Pancreas (tissue), 10 donors: ENCODE measurements at regions not wholly inside any gene's neighbourhood (a gene's known extent, or its start where the extent isn't known, plus 50 kb on each side); places are given as distances from the start of the nearest gene placed in this dataset.

ENCODE experiments used
- ATAC-seq, 4 donors: fragments of 200-7000 bp; cut with Tn5 transposase; one replicate each; pipeline versions ENCODE4 v1.8.0 to v1.9.1; 2020; ENCODE audit warnings: mild to moderate bottlenecking in 4 of 4, moderate library complexity in 4 of 4
- DNase-seq, 6 donors: peaks; one replicate each; pipeline ENCODE4 v3.0.0-alpha.2; 2020
- FAIRE-seq: peaks from 2 replicates; lab custom pipeline; 2012; peaks lifted over from hg19 to GRCh38; lab: Jason Lieb, UNC
- H3K27ac ChIP-seq, 4 donors: fragments of 200-600 bp; sonication (generic); 1 replicate in 3 of 4; 2 replicates in 1 of 4; pipeline versions ENCODE4 v1.5.0 to v1.8.0; 2020
- H3K27me3 ChIP-seq, 4 donors: fragments of 200-600 bp; one replicate each; pipeline ENCODE4 v1.8.0; 2021
- H3K36me3 ChIP-seq, 3 donors: fragments of 200-600 bp; sonication (generic) in 1 of 3; one replicate each; pipeline versions ENCODE4 v1.5.0 to v1.8.0; 2020 to 2021
- H3K4me1 ChIP-seq, 3 donors: fragments of 200-600 bp; one replicate each; pipeline ENCODE4 v1.8.0; 2021
- H3K4me3 ChIP-seq, 4 donors: fragments of 200-600 bp; sonication (generic) in 2 of 4; one replicate each; pipeline versions ENCODE4 v1.5.0 to v1.8.0; 2020 to 2021
- H3K9me3 ChIP-seq, 4 donors: fragments of 200-600 bp; one replicate each; pipeline ENCODE4 v1.8.0; 2021
- WGBS, 2 donors: extraction: QIAGEN DNeasy Blood & Tissue Kit; methylation state at CpG; one replicate each; pipeline ENCODE4 v1.1.7; 2013; 5-methylcytosine and 5-hydroxymethylcytosine counted together
- intact Hi-C, 3 donors: fragments of 100-400 bp; cut with DNase I; formaldehyde crosslinking; loops; one replicate each; pipeline versions ENCODE4 v1.11.1 to v1.14.2; 2022
- TF ChIP-seq, protein P1 (sequence below), 4 donors: fragments of 200-600 bp; sonication (generic) in 3 of 4; IDR thresholded peaks; one replicate each; pipeline versions ENCODE4 v1.5.0 to v1.8.0; 2021; ENCODE audit warnings: antibody characterized with exemption in 4 of 4
- donor health status: healthy with polysubstance abuse.
- donor health status: DM: no; HTN: no; CAD: no; lungs with moderate emphysema.
- donor health status: DM: no; HTN: no; CAD: no.
- donor health status: control.
- donor health status: control.
- donor health status: Bipolar disorder and iron deficiency.
- donor health status: DM: yes; HTN: yes; CAD: no.
- donor health status: DM: no; HTN: no; CAD: no.
- donor health status: DM: no; HTN: no; CAD: no.
- donor health status: DM: yes; HTN: yes; CAD: no.

DNA sequence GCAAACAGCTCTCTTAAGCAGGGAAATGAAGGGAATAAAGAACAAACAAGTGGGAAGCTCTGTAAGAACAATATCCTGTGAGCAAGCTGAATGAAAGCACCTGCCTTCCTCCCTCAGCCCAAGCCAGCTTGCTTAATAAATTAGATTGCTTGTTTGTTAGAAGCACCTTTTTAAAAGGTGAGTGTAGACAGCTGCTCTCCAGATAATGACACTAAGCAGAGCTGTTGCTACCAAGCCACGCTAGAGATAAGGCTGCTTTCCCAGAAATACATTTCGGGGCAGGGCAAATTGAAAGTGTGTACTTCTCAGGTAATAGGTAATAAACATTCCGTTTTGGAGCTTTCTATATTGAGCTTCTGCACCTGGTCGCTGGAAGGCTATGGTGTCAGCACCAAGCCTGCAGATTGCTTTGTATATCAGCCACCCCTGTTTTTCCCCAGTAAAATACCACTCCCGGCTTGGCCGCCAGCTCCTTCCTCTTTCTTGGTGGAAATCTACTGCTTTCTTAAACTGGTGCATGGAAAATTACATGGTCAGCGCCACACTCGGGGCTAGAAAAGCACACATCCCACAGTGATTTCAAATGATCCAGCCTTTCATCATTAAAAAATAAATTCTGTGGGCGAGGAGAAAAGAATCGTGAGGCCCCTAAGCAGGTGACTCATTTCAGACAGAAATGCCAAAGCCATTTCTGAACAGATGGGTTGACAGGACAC, 151.3 kb downstream of the ETS2 start:
- DNase-seq: peak in 1 of 6 donors; percentile 33
- no peak for FAIRE-seq
- intact Hi-C loops: no loop called here
- Histone ChIP-seq H3K4me1 (peaks cover 0 to 9% (median 0%) of the 10 kb centered on the region in 3 donors), H3K27ac (peak overlapping the region in 2 of 4 donors; percentile 33 to 48), H3K4me3 (no peak overlapping the region), H3K36me3 (no peaks in the 10 kb centered on the region), H3K9me3 (no peaks in the 10 kb centered on the region), H3K27me3 (no peaks in the 10 kb centered on the region)
- TF ChIP-seq, protein P1, sequence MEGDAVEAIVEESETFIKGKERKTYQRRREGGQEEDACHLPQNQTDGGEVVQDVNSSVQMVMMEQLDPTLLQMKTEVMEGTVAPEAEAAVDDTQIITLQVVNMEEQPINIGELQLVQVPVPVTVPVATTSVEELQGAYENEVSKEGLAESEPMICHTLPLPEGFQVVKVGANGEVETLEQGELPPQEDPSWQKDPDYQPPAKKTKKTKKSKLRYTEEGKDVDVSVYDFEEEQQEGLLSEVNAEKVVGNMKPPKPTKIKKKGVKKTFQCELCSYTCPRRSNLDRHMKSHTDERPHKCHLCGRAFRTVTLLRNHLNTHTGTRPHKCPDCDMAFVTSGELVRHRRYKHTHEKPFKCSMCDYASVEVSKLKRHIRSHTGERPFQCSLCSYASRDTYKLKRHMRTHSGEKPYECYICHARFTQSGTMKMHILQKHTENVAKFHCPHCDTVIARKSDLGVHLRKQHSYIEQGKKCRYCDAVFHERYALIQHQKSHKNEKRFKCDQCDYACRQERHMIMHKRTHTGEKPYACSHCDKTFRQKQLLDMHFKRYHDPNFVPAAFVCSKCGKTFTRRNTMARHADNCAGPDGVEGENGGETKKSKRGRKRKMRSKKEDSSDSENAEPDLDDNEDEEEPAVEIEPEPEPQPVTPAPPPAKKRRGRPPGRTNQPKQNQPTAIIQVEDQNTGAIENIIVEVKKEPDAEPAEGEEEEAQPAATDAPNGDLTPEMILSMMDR (IDR thresholded peaks at IDR 0.05): no peak
- WGBS, 2 donors: 32 to 34% methylated on average over 10 of the region's 10 CpGs
- ATAC-seq: peak; percentile 32 to 81 (median 69)

DNA sequence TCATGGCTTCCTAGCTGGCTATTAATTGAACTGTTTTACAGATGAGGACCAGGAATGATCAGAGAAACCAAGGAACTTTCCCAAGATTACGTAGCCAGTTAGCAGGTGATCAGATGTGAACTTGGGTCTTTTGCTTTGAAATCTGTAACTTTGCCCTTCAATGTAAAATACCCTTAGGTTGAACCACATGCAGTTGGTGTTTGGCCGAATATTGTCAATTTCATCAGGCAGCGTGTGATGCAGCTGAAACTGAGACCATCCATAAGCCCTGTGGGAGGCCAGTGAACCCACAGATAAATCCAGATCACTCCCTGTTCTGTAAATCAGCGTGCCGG, 150.8 kb downstream of the ETS2 start:
- Histone ChIP-seq H3K36me3 (no peaks in the 10 kb centered on the region), H3K27ac (peak overlapping the region in 2 of 4 donors; percentile 33 to 48), H3K4me3 (no peak overlapping the region), H3K4me1 (peaks cover 0 to 9% (median 0%) of the 10 kb centered on the region in 3 donors), H3K27me3 (no peaks in the 10 kb centered on the region), H3K9me3 (no peaks in the 10 kb centered on the region)
- no peak for ATAC-seq
- intact Hi-C loops: no loop called here
- no peak for FAIRE-seq
- TF ChIP-seq, protein P1 (IDR thresholded peaks at IDR 0.05): no peak
- WGBS, 2 donors: 44 to 49% methylated on average over 5 of the region's 5 CpGs
- DNase-seq: no peak

DNA sequence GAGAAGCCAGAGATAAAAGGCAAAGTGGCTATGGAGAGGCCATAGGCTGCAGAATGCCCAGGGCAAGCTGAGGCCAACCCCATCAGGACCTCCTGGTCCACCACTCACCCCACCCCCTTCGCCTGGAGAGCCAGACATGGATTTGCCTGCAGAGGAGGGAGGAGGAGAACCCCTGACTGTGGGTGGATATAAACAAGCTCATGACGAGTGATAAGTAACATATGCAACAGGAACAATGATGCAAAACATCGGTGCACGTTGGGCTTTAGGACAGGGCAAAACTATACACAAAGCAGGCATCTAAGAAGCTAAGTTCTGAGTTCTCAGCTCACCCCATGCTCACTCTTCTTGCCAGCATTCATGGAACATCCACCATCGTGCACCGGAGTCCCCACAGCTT, 150.3 kb downstream of the ETS2 start:
- Histone ChIP-seq H3K4me1 (peaks cover 0 to 9% (median 0%) of the 10 kb centered on the region in 3 donors), H3K4me3 (no peak overlapping the region), H3K27me3 (no peaks in the 10 kb centered on the region), H3K27ac (no peak overlapping the region), H3K9me3 (no peaks in the 10 kb centered on the region), H3K36me3 (no peaks in the 10 kb centered on the region)
- ATAC-seq (no peak), FAIRE-seq (no peak), DNase-seq (no peak)
- intact Hi-C loops: no loop called here
- WGBS, 2 donors: 81 to 83% methylated on average over 6 of the region's 6 CpGs
- TF ChIP-seq, protein P1 (IDR thresholded peaks at IDR 0.05): no peak

DNA sequence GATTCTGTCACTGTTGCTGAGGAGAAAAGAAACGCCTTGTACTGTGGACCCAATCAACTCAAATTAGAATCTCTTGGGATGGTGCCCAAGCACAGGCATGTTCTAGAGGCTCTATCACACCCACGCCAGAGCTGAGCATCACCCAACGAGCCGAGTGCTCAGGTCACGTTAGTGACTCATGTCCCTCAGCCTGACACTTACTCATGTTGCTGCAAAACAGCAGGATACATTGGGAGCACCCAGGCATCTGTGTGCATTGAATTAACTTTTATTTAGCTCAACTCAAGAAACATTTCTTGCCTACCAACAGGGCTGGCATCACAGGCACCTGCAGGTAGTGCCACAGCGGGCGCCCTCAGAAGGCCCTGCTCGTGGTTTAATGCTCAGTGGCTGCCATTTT, 149.8 kb downstream of the ETS2 start:
- Histone ChIP-seq H3K36me3 (no peaks in the 10 kb centered on the region), H3K9me3 (no peaks in the 10 kb centered on the region), H3K27me3 (no peaks in the 10 kb centered on the region), H3K4me3 (no peak overlapping the region), H3K27ac (no peak overlapping the region), H3K4me1 (peaks cover 0 to 9% (median 0%) of the 10 kb centered on the region in 3 donors)
- WGBS, 2 donors: 89 to 92% methylated on average over 8 of the region's 8 CpGs
- TF ChIP-seq, protein P1 (IDR thresholded peaks at IDR 0.05): no peak
- no peak for DNase-seq
- FAIRE-seq: no peak
- intact Hi-C loops: no loop called here
- no peak for ATAC-seq

DNA sequence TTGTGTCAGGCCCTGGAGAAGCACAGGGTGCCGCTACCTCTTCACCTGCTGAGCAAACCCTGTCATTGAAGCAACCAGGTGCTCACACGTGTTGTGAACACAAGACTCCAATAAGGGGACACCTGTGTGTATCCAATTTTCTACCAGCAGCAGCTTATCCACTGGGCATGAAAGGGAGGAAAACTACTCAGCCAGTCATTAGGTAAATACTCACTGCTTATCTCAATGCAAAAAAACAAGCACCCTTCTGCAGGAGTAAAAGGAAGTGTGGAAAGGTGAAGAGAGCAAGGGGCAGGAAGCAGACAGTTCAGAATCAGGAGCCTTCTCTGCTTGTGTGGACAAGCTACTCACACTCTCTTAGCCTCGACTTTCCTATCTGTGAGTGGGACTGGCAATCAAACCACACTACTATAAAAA, 148.9 kb downstream of the ETS2 start:
- 48 to 54% methylated on average over 3 of the region's 3 CpGs for WGBS, 2 donors
- Histone ChIP-seq H3K9me3 (no peaks in the 10 kb centered on the region), H3K27ac (no peak overlapping the region), H3K4me3 (no peak overlapping the region), H3K4me1 (peaks cover 0 to 9% (median 0%) of the 10 kb centered on the region in 3 donors), H3K36me3 (no peaks in the 10 kb centered on the region), H3K27me3 (no peaks in the 10 kb centered on the region)
- intact Hi-C loops: no loop called here
- TF ChIP-seq, protein P1 (IDR thresholded peaks at IDR 0.05): no peak
- FAIRE-seq (no peak), DNase-seq (no peak), ATAC-seq (peak in 3 of 4 donors; percentile 28 to 43 (median 43))
